ENCODE measurements at regions not wholly inside any gene's neighbourhood (a gene's known extent, or its start where the extent isn't known, plus 50 kb on each side); places are given as distances from the start of the nearest gene placed in this dataset.

DNA sequence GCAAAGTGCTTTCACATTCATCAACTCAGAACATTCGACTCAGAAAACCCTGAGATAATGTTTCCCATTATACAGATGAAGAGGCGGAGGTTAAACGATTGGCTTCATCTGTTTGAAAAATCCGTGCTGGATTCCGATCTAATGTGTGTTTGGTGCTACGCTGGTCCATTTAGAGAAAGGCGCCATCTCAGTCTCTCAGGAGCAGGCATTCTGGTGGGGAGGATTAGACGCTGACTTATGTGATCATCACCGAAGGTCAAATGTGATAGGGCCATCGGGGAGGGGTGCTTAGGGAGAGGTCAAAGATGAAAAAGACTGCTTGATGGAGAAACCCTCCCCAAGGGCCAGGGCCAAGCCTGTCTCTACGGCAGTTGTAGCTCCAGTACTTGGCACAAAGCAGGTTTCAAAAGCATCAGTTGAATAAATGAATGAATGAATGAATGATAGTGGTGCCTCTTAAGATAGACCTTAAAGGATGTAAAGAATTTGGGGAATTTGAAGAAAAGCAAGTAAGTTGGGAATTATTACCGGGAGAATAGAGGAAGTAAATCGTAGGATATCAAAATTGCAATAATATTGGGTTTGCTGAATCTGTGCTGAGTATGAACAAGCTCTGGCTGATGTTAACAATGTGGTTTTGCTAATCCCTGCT lies 160.6 kb upstream of the SHB start:
- intact Hi-C loops (cut with micrococcal nuclease) = no loop called here

- intact Hi-C loops (cut with micrococcal nuclease) = no loop called here
These were observed 160.1 kb upstream of the SHB start for GRCh38 chr9:38229104-38229500.

GRCh38 chr9:38228331-38229103 lies 159.5 kb upstream of the SHB start:
- intact Hi-C loops (cut with micrococcal nuclease) = no loop called here

GRCh38 chr9:38227656-38228055 lies 158.6 kb upstream of the SHB start:
- intact Hi-C loops (cut with micrococcal nuclease) = no loop called here

- intact Hi-C loops (cut with micrococcal nuclease) = no loop called here
These were observed 158.1 kb upstream of the SHB start for GRCh38 chr9:38227061-38227540.

DNA sequence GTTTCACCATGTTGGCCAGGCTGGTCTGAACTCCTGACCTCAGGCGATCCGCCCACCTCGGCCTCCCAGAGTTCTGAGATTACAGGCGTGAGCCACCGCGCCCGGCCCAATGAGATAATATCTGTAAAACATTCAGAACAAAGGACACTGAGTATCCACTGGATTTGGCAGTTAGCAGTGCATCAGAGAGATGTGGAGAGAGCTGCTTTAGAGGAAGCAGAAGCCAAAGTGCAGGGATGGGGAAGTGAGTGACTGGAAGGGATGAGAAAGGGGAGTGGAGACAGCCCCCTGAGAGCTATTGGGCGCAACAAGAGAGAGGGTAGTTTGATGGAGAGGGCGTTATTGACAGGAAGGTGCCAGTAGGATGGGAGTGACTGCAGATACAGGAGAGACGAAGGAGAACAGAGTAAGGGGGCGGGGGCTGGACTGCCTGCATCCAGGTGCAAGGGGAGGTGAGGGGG lies 157.5 kb upstream of the SHB start:
- intact Hi-C loops (cut with micrococcal nuclease) = no loop called here

- intact Hi-C loops (cut with micrococcal nuclease) = loop anchor here (5.0 kb wide), 1 partner anchor 633 kb away; the partner anchor contains the start of gene TOMM5
These were observed 155.9 kb upstream of the SHB start for GRCh38 chr9:38224941-38225340.

GRCh38 chr9:38216572-38216971 lies 147.5 kb upstream of the SHB start:
- intact Hi-C loops (cut with micrococcal nuclease) = no loop called here

- intact Hi-C loops (cut with micrococcal nuclease) = no loop called here
These were observed 146.4 kb upstream of the SHB start for GRCh38 chr9:38215465-38215864.

- intact Hi-C loops (cut with micrococcal nuclease) = no loop called here
These were observed 145.4 kb upstream of the SHB start for GRCh38 chr9:38214432-38214831.

DNA sequence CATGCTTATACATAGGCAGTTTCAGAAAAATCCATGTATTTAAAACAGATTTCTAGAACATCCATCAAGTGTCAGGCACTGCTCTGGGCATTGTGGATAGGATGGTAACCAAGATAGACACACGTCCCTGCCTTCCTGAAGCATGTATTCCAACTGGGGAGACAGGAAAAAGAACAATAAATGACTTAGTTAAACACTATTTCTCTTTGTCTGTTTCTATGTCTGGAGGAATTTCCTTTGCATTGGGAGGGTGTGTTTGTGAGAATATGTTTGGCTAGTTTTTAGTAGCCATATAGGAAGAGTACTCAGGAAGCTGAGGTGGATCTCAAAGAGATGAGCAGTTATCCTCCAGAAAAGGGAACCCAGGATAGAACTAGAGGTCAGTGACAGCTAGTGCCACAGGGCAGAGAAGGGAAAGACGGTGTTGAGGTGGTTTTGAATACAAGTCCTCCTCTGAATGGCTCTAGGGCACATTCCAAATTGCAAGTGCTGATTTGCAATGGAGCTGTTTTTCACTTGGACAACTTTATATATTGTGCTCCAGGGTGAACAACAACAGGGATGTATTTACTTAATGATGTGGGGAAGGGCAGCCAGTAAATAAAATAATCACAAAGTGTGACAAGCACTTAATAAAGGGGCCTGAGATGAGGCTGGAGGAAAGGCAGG lies 144.7 kb upstream of the SHB start:
- intact Hi-C loops (cut with micrococcal nuclease) = no loop called here

DNA sequence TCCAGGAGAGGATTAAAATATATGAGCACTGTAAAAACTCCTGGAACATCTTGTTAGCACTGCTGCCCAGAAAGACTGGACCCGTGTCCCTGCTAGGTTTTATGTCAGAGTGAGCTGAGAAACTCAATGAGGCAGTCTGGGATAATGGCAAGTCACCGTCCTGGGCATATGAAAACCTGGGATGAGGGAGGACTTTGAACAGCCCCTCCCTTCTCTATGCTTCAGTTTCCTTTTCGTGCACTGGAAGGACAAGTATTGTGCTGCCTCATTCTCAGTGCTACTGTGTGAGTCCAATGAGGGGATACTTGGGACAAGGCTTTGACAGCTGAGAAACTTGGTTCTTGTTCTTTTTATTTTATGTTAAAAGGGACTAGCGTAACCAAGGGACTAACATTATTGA lies 143.0 kb upstream of the SHB start:
- intact Hi-C loops (cut with micrococcal nuclease) = no loop called here

DNA sequence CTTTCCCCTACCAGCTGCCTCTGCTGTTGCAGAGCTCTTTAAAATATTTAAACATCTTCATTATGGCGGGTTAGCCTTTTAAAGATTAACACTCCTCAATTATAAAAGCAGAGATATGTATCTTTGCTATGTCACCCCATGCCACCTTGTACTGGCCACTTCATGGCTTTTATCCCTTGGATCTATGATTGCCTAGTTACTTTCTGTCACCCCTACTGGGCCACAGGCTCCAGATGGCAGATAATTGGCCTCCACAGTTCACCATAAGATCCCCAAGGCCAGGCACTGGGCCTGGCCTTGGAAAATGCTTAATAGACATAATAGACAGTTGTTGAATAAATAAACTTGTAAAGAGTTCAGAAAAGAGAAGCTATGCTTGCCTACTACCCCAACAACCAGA lies 142.0 kb upstream of the SHB start:
- intact Hi-C loops (cut with micrococcal nuclease) = no loop called here

GRCh38 chr9:38208206-38208901 lies 139.3 kb upstream of the SHB start:
- intact Hi-C loops (cut with micrococcal nuclease) = no loop called here

GRCh38 chr9:38207247-38207778 lies 138.3 kb upstream of the SHB start:
- intact Hi-C loops (cut with micrococcal nuclease) = no loop called here

GRCh38 chr9:38205279-38205678 lies 136.3 kb upstream of the SHB start:
- intact Hi-C loops (cut with micrococcal nuclease) = no loop called here

DNA sequence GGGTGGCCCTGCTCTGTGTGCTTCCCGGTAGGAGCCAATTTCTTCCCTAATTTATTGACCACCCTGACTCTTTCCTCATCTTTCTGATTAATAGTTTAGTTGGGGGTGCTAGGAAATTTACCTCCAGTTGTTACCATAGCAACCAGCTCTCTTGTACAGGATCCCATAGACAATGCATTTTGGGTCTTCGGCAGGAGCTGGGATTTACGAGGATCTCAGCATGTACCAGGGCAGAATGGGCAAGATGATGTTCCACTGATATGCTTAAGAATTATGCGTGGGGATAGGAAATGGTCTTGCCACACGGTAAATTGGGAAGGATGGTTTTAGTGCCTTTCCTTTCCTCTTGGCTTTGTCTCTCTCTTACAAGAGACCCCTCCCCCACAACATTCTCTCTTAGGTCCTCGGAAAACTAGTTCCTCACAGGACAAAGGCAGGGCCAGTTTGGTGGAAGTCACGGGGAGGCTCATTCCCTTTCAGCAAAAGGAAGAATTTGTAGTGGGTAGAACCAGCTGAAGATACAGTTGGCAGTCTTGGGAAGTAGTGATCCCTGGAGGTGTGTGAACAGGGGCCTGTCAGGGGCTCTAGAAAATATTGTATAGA lies 133.4 kb upstream of the SHB start:
- intact Hi-C loops (cut with micrococcal nuclease) = no loop called here

DNA sequence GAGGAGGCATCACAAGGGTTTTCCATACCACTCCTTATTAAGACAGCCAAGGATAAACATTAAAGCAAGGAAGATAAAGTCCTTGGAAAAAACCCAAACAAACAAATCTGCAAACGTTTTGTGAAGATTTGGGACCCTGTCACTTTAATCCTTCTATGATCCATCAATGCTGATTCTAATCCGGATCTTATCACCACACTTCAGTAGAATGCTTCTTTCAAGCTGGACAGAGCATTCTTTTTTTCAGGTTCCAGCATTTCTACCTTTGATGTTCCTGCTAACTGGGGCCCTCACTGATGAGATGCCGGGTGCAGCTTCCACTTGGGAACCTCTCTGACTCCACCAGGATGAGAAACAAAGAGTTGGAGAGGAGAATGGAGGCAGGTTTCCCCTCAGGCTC lies 132.8 kb upstream of the SHB start:
- intact Hi-C loops (cut with micrococcal nuclease) = no loop called here

- intact Hi-C loops (cut with micrococcal nuclease) = no loop called here
These were observed 131.4 kb upstream of the SHB start for GRCh38 chr9:38200431-38200830.

DNA sequence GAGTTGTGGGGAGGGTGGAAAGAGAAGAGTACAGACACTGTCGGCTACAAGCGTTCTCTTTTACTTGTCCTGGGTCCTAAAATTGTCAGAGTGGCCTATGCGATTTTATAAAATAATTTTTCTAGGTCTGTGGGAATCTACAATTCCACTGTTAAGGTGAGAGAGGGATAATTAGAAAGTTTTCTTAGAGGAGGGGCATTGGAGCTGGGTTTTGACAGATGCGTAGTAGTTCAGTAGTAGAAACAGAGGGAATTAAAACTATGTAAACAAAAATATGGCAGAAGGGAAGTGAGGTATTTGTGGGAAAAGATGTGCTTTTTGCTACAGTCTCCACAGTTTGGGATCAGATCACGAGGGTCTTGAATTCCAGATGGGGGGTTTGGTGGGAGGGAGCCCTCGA lies 129.1 kb upstream of the SHB start:
- intact Hi-C loops (cut with micrococcal nuclease) = no loop called here

- intact Hi-C loops (cut with micrococcal nuclease) = no loop called here
These were observed 127.7 kb upstream of the SHB start for GRCh38 chr9:38196714-38197113.
